Parathyroid adenoma (tissue), 2 donors: ENCODE measurements at regions not wholly inside any gene's neighbourhood (a gene's known extent, or its start where the extent isn't known, plus 50 kb on each side); places are given as distances from the start of the nearest gene placed in this dataset.

Experiments used
- H2AFZ ChIP-seq: fragments of 300-600 bp; sonication (generic); one replicate; pipeline ENCODE4 v1.7.0; 2017; ENCODE audit warnings: antibody characterized with exemption, mild to moderate bottlenecking
- H3K27ac ChIP-seq: fragments of 300-600 bp; sonication (generic); one replicate; pipeline ENCODE4 v1.7.0; 2017
- H3K27me3 ChIP-seq: fragments of 300-600 bp; sonication (generic); one replicate; pipeline ENCODE4 v1.7.0; 2017; ENCODE audit warnings: low read length; ENCODE audit not compliant: control insufficient read depth, insufficient read depth
- H3K36me3 ChIP-seq: fragments of 300-600 bp; sonication (generic); one replicate; pipeline ENCODE4 v1.7.0; 2017; ENCODE audit warnings: low read length; ENCODE audit not compliant: control insufficient read depth, insufficient read depth
- H3K4me1 ChIP-seq: fragments of 300-600 bp; sonication (generic); one replicate; pipeline ENCODE4 v1.7.0; 2017; ENCODE audit warnings: control low read depth
- H3K4me2 ChIP-seq: fragments of 300-600 bp; sonication (generic); one replicate; pipeline ENCODE4 v1.7.0; 2017; ENCODE audit warnings: low read length
- H3K4me3 ChIP-seq: fragments of 300-600 bp; sonication (generic); one replicate; pipeline ENCODE4 v1.7.0; 2017; ENCODE audit warnings: low read depth, low read length
- H3K79me2 ChIP-seq: fragments of 300-600 bp; sonication (generic); one replicate; pipeline ENCODE4 v1.7.0; 2017; ENCODE audit warnings: control low read depth
- H3K9ac ChIP-seq: fragments of 300-600 bp; sonication (generic); one replicate; pipeline ENCODE4 v1.7.0; 2017; ENCODE audit warnings: mild to moderate bottlenecking
- H3K9me3 ChIP-seq: fragments of 300-600 bp; sonication (generic); one replicate; pipeline ENCODE4 v1.7.0; 2017; ENCODE audit warnings: low read length; ENCODE audit not compliant: control insufficient read depth
- CTCF ChIP-seq: fragments of 300-600 bp; sonication (generic); IDR thresholded peaks from one replicate; pipeline ENCODE4 v1.7.0; 2017; ENCODE audit warnings: antibody characterized with exemption, mild to moderate bottlenecking
- donor health status: primary hyperparathyroidism.

GRCh38 chr6:103198386-103198785 is 1661.3 kb downstream of the HACE1 start:
- no peaks in the 10 kb centered on the region for H3K27me3 ChIP-seq
- no peak for TF ChIP-seq CTCF
- no peak overlapping the region for H3K4me2 ChIP-seq
- no peak overlapping the region for H3K9ac ChIP-seq
- no peaks in the 10 kb centered on the region for H3K79me2 ChIP-seq
- no peak overlapping the region for H2AFZ ChIP-seq
- no peaks in the 10 kb centered on the region for H3K9me3 ChIP-seq
- no peak overlapping the region for H3K4me3 ChIP-seq
- H3K4me1 ChIP-seq, result no peaks in the 10 kb centered on the region
- no peaks in the 10 kb centered on the region for H3K36me3 ChIP-seq
- no peak overlapping the region for H3K27ac ChIP-seq

GRCh38 chr6:103193413-103193812 is 1666.3 kb downstream of the HACE1 start:
- Histone ChIP-seq H3K4me3 (no peak overlapping the region), H3K27ac (no peak overlapping the region), H3K9ac (no peak overlapping the region), H3K79me2 (no peaks in the 10 kb centered on the region), H3K4me1 (no peaks in the 10 kb centered on the region), H2AFZ (no peak overlapping the region), H3K36me3 (no peaks in the 10 kb centered on the region), H3K9me3 (no peaks in the 10 kb centered on the region), H3K4me2 (no peak overlapping the region), H3K27me3 (no peaks in the 10 kb centered on the region)
- TF ChIP-seq CTCF, result no peak

GRCh38 chr6:103191391-103192093 is 1668.2 kb downstream of the HACE1 start:
- no peaks in the 10 kb centered on the region for H3K4me1 ChIP-seq
- H3K9me3 ChIP-seq, result no peaks in the 10 kb centered on the region
- no peak overlapping the region for H2AFZ ChIP-seq
- no peak overlapping the region for H3K9ac ChIP-seq
- no peak overlapping the region for H3K4me2 ChIP-seq
- H3K79me2 ChIP-seq, result no peaks in the 10 kb centered on the region
- H3K27me3 ChIP-seq, result no peaks in the 10 kb centered on the region
- H3K4me3 ChIP-seq, result no peak overlapping the region
- no peaks in the 10 kb centered on the region for H3K36me3 ChIP-seq
- TF ChIP-seq CTCF, result no peak
- no peak overlapping the region for H3K27ac ChIP-seq

GRCh38 chr6:103184776-103185175 is 1674.9 kb downstream of the HACE1 start:
- H3K9me3 ChIP-seq, result no peaks in the 10 kb centered on the region
- H3K27me3 ChIP-seq, result no peaks in the 10 kb centered on the region
- no peak overlapping the region for H3K4me2 ChIP-seq
- no peak overlapping the region for H3K9ac ChIP-seq
- no peaks in the 10 kb centered on the region for H3K36me3 ChIP-seq
- no peak for TF ChIP-seq CTCF
- no peak overlapping the region for H3K27ac ChIP-seq
- H3K4me1 ChIP-seq, result no peaks in the 10 kb centered on the region
- no peak overlapping the region for H3K4me3 ChIP-seq
- H3K79me2 ChIP-seq, result no peaks in the 10 kb centered on the region
- H2AFZ ChIP-seq, result no peak overlapping the region

GRCh38 chr6:103183831-103184411 is 1675.8 kb downstream of the HACE1 start:
- H3K27me3 ChIP-seq, result no peaks in the 10 kb centered on the region
- H3K9ac ChIP-seq, result no peak overlapping the region
- no peaks in the 10 kb centered on the region for H3K36me3 ChIP-seq
- no peak for TF ChIP-seq CTCF
- no peaks in the 10 kb centered on the region for H3K4me1 ChIP-seq
- H3K4me3 ChIP-seq, result no peak overlapping the region
- H3K79me2 ChIP-seq, result no peaks in the 10 kb centered on the region
- no peak overlapping the region for H2AFZ ChIP-seq
- no peak overlapping the region for H3K27ac ChIP-seq
- H3K9me3 ChIP-seq, result no peaks in the 10 kb centered on the region
- no peak overlapping the region for H3K4me2 ChIP-seq
